ENCODE measurements at regions not wholly inside any gene's neighbourhood (a gene's known extent, or its start where the extent isn't known, plus 50 kb on each side); places are given as distances from the start of the nearest gene placed in this dataset.

- TF ChIP-seq, protein P1, sequence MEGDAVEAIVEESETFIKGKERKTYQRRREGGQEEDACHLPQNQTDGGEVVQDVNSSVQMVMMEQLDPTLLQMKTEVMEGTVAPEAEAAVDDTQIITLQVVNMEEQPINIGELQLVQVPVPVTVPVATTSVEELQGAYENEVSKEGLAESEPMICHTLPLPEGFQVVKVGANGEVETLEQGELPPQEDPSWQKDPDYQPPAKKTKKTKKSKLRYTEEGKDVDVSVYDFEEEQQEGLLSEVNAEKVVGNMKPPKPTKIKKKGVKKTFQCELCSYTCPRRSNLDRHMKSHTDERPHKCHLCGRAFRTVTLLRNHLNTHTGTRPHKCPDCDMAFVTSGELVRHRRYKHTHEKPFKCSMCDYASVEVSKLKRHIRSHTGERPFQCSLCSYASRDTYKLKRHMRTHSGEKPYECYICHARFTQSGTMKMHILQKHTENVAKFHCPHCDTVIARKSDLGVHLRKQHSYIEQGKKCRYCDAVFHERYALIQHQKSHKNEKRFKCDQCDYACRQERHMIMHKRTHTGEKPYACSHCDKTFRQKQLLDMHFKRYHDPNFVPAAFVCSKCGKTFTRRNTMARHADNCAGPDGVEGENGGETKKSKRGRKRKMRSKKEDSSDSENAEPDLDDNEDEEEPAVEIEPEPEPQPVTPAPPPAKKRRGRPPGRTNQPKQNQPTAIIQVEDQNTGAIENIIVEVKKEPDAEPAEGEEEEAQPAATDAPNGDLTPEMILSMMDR (IDR thresholded peaks at IDR 0.05; ENCODE audit: low read depth, low read length): no peak
- DNase-seq: no peak
- Histone ChIP-seq H3K4me1 (peaks cover 3% of the 10 kb centered on the region; the same call in 1 of the 2 replicates), H3K4me3 (ENCODE audit: low read depth, low read length) (no peak overlapping the region), H3K27me3 (no peaks in the 10 kb centered on the region), H3K9me3 (no peaks in the 10 kb centered on the region), H3K36me3 (no peaks in the 10 kb centered on the region)
Observed at GRCh38 chr9:13554626-13555025, 275.1 kb upstream of the MPDZ start.

GRCh38 chr9:13552606-13553215, 273.2 kb upstream of the MPDZ start:
- Histone ChIP-seq H3K4me1 (peaks cover 3% of the 10 kb centered on the region; the same call in 1 of the 2 replicates), H3K27me3 (no peaks in the 10 kb centered on the region), H3K4me3 (ENCODE audit: low read depth, low read length) (no peak overlapping the region), H3K36me3 (no peaks in the 10 kb centered on the region), H3K9me3 (no peaks in the 10 kb centered on the region)
- no peak for DNase-seq
- TF ChIP-seq, protein P1 (IDR thresholded peaks at IDR 0.05; ENCODE audit: low read depth, low read length): no peak

- no peaks in the 10 kb centered on the region for H3K9me3 ChIP-seq
- H3K4me1 ChIP-seq: peaks cover 3% of the 10 kb centered on the region; the same call in 1 of the 2 replicates
- TF ChIP-seq, protein P1 (IDR thresholded peaks at IDR 0.05; ENCODE audit: low read depth, low read length): no peak
Observed at GRCh38 chr9:13550519-13550918, 271.0 kb upstream of the MPDZ start.

DNA sequence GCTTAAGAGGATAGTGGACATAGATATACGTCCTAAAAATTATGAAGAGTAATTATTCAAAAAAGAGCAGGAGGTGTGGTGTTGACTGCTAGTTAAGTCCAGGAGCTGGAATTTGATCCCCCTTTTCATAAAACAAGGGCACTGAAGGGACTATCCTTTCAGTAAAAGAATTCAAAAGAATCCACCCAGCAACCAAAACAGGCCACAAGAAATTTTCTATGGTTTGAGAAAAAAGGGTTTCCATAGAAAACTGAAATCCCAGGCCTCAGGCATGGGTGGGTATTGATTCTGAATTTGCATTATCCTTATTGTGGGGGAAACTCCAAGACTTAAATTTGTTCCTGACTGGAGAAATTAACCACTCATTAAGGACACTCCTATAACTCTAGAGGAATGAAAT, 269.0 kb upstream of the MPDZ start:
- Histone ChIP-seq H3K4me1 (no peaks in the 10 kb centered on the region), H3K27me3 (no peaks in the 10 kb centered on the region), H3K4me3 (ENCODE audit: low read depth, low read length) (no peak overlapping the region), H3K9me3 (no peaks in the 10 kb centered on the region), H3K36me3 (no peaks in the 10 kb centered on the region)
- DNase-seq: no peak
- TF ChIP-seq, protein P1 (IDR thresholded peaks at IDR 0.05; ENCODE audit: low read depth, low read length): no peak

More at GRCh38 chr9:13550519-13550918, 271.0 kb upstream of the MPDZ start:
- Histone ChIP-seq H3K27me3 (no peaks in the 10 kb centered on the region), H3K36me3 (no peaks in the 10 kb centered on the region), H3K4me3 (ENCODE audit: low read depth, low read length) (no peak overlapping the region)
- DNase-seq: no peak

GRCh38 chr9:13535141-13535540, 255.6 kb upstream of the MPDZ start:
- Histone ChIP-seq H3K9me3 (no peaks in the 10 kb centered on the region), H3K27me3 (no peaks in the 10 kb centered on the region), H3K4me3 (ENCODE audit: low read depth, low read length) (no peak overlapping the region), H3K4me1 (no peaks in the 10 kb centered on the region), H3K36me3 (no peaks in the 10 kb centered on the region)
- TF ChIP-seq, protein P1 (IDR thresholded peaks at IDR 0.05; ENCODE audit: low read depth, low read length): no peak
- no peak for DNase-seq

- TF ChIP-seq, protein P1 (IDR thresholded peaks at IDR 0.05; ENCODE audit: low read depth, low read length): no peak
Observed at GRCh38 chr9:13534006-13534405, 254.5 kb upstream of the MPDZ start.

More at GRCh38 chr9:13534006-13534405, 254.5 kb upstream of the MPDZ start:
- H3K4me1 ChIP-seq: no peaks in the 10 kb centered on the region
- no peak for DNase-seq
- no peak overlapping the region for H3K4me3 ChIP-seq (ENCODE audit: low read depth, low read length)
- H3K27me3 ChIP-seq: no peaks in the 10 kb centered on the region
- H3K36me3 ChIP-seq: no peaks in the 10 kb centered on the region
- no peaks in the 10 kb centered on the region for H3K9me3 ChIP-seq

All from BE2C (cell line).